Right ventricle myocardium inferior (tissue), 1 donor: ENCODE measurements at regions not wholly inside any gene's neighbourhood (a gene's known extent, or its start where the extent isn't known, plus 50 kb on each side); places are given as distances from the start of the nearest gene placed in this dataset.
A peak's percentile ranks its signal among the peaks of the same experiment; 100 is the strongest.
"Not testable (repeated sequence)": the region's sequence is repeated elsewhere in the genome, so short reads cannot be mapped to it uniquely, and the experiment has no call there.

Source experiments
- ATAC-seq: fragments of 200-7000 bp; cut with Tn5 transposase; one replicate; pipeline ENCODE4 v1.9.1; 2020; ENCODE audit warnings: mild to moderate bottlenecking, moderate library complexity
- DNase-seq: peaks from one replicate; pipeline ENCODE4 v3.0.0; 2021; ENCODE audit errors: missing footprints
- intact Hi-C: fragments of 100-400 bp; cut with DNase I; formaldehyde crosslinking; loops from one replicate; pipeline ENCODE4 v1.11.0; 2022
- donor health status: DM: no; HTN: yes; CAD: no; lungs with severe emphysema.

- DNase-seq (no peak), ATAC-seq (no peak)
- intact Hi-C loops = loop anchor here (5.0 kb wide), 1 partner anchor 71 kb away; the partner anchor contains the start of genes LARP7 and ZGRF1
These were observed 71.8 kb downstream of the LARP7 start for GRCh38 chr4:112708772-112709171.

GRCh38 chr4:112714922-112715901 is 78.3 kb downstream of the LARP7 start:
- DNase-seq = no peak
- ATAC-seq = peak; percentile 46
- intact Hi-C loops = no loop called here

- ATAC-seq (no peak), DNase-seq (no peak)
- intact Hi-C loops = no loop called here
These were observed 80.9 kb downstream of the LARP7 start for GRCh38 chr4:112717856-112718255.

DNA sequence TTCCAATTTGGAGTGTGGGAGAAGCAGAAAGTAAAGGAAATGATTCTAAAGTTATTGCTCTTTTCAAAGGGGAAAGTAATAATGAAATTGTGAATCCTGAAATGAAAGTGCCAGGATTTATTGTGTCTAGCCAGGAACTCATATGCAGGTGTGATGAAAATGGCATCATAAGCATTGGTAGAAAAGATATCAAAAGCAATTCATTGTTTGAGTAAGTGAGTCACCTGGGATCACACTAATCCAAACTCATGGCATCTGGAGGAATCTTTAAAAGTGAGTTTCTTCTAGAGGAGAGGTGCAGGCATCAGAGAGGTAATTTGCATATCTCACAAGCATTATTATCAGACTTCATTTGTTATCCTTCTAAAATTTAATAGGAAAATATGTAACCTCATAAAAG is 84.7 kb downstream of the LARP7 start:
- intact Hi-C loops = no loop called here
- DNase-seq = no peak
- no peak for ATAC-seq

DNA sequence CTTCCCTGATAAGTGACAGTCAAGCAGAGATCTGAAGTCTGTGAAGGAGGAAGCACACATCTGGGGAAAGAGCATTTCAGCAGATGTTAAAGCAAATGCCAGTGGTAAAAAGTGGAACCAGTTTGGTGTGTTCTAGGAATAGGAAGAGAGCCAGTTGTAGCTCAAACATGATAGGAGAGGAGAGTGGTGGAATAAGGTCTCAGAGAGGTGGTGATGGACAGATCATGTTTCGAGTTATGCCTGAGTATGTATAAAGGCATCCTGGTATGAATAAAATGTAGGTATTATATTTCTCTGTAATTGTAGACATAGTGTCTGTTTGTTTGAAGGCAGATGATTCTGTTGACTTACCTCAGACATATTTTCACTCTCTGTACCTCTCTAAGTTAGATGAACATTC is 89.1 kb downstream of the LARP7 start:
- ATAC-seq (no peak), DNase-seq (no peak)
- intact Hi-C loops = no loop called here

GRCh38 chr4:112727728-112728127 is 90.8 kb downstream of the LARP7 start:
- DNase-seq, intact Hi-C loops, ATAC-seq: not testable (repeated sequence)

DNA sequence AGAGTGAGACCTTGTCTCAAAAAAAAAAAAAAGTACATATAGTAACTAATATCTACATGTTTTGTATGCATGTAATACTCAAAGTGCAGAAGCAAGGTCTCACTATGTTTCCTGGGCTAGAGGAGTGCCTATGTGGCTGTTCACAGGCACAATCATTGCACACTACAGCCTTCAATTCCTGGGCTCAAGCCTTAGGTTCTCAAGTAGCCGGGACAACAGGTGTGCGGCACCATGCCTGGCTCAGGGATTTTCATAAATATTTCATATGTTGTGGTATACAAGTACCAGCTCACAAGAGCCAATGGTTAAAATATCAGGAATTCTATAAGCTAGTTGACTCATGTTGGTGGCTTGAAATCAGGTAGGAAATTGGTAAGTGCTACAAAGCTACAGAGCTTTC is 94.8 kb downstream of the LARP7 start:
- intact Hi-C loops = no loop called here
- no peak for DNase-seq
- ATAC-seq = no peak

- intact Hi-C loops = no loop called here
- no peak for ATAC-seq
- DNase-seq = no peak
These were observed 95.2 kb downstream of the LARP7 start for GRCh38 chr4:112732142-112732541.

- no peak for DNase-seq
- no peak for ATAC-seq
- intact Hi-C loops = no loop called here
These were observed 98.6 kb downstream of the LARP7 start for GRCh38 chr4:112735474-112735951.

DNA sequence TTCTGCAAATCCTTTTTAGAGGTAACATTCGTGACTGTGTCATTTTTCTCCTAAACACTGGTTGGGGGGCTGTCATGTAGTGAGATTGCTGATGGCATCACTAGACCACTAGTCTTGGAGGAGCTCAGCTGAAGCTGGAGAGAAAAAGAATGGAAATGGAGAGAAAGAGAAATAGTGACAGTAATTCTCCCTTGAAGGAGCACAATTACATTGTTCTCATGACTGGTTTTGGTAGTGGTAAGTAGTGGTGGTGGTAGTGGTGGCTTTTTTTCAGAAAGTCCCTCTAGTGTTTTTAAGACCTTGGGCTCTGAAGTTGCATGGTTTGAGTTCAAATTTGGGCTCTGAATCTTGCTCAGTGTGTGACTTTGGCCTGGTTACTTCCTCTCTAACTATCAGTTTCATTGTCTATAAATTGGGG is 99.8 kb downstream of the LARP7 start:
- DNase-seq = no peak
- ATAC-seq = no peak
- intact Hi-C loops = no loop called here

DNA sequence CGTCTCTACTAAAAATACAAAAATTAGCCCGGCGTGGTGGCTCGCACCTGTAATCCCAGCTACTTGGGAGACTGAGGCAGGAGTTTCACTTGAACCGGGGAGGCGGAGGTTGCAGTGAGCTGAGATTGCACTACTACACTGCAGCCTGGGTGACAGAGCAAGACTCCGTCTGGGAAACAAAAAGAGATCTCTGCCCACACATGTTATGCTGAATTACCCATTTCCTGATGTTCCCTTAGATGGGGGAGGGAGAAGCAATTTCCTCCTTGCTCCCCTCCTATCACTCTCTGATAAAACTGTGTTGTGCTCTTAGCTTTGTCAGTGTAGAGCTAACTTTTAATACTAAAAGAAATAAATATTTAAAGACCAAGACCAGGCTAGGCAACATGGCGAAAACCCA is 102.5 kb downstream of the LARP7 start:
- no peak for ATAC-seq
- intact Hi-C loops = no loop called here

GRCh38 chr4:112747036-112747435 is 110.1 kb downstream of the LARP7 start:
- no peak for DNase-seq
- ATAC-seq = no peak
- intact Hi-C loops = loop anchor here (5.0 kb wide), 1 partner anchor 75 kb away; no protein-coding TSS in a partner anchor

More for the DNA sequence above, 102.5 kb downstream of the LARP7 start:
- DNase-seq = no peak

DNA sequence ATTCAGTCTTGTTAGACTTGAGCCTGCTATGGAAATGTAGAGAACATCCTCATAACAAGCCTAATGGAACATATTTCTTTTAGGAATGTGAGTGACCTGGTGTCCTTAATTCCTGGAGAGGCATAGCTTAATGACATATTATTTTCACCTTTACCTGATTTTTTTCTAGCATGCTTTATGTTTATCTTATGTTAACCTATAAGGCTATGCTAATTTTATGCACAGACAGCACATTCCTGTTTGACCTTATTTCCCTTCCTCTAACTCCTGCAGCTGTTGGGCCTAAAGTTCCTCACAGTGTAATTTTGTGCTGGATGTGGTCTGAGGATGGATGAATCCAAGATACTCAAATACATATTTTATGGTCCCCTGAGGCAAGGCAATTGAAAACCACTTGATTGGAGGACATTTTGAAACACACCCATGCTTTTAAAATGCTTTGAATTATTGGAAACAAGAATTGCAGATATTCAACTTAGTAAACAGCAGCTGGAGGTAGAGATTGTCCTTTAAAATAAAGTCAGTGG is 111.5 kb downstream of the LARP7 start:
- DNase-seq (no peak), ATAC-seq (no peak)
- intact Hi-C loops = loop anchor here (5.0 kb wide), 1 partner anchor 76 kb away; no protein-coding TSS in a partner anchor

GRCh38 chr4:112750749-112751148 is 113.8 kb downstream of the LARP7 start:
- DNase-seq, ATAC-seq, intact Hi-C loops: not testable (repeated sequence)

DNA sequence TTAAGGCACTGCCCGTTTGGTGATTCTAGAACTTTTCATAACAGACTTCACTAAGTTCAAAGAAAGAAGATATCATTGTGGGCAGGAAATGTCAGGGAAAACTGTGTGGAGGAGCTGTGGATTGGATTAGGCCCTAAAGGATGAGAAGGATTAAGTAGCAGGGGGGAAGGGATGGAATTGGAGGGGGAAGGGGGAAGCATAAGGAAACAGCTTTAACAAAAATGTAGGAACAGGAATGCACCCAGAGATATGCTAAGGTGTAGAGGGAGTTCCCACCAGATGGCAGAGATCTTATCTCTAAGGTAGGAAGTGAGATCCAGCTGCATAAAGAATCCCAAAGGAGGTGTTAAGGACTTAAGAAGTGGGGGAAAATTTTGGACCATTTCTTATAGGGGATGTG is 114.5 kb downstream of the LARP7 start:
- ATAC-seq (no peak), DNase-seq (no peak)
- intact Hi-C loops = no loop called here

GRCh38 chr4:112752061-112752460 is 115.1 kb downstream of the LARP7 start:
- DNase-seq (no peak), ATAC-seq (no peak)
- intact Hi-C loops = no loop called here

- ATAC-seq (no peak), DNase-seq (no peak)
- intact Hi-C loops = no loop called here
These were observed 115.6 kb downstream of the LARP7 start for GRCh38 chr4:112752510-112752909.

DNA sequence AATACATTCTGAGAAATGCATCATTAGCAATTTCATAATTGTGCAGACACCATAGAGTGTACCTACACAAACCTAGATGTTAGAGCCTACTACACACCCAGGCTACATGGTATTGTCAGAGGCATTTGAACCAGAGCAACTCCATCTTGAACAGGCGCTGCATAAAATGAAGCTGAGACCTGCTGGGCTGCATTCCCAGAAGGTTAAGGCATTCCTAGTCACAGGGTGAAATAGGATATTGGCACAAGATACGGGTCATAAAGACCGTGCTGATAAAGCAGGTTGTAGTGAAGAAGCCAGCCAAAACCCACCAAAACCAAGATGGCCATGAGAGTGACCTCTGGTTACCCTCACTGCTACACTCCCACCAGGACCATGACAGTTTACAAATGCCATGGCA is 116.4 kb downstream of the LARP7 start:
- intact Hi-C loops = no loop called here
- no peak for ATAC-seq
- DNase-seq = no peak

DNA sequence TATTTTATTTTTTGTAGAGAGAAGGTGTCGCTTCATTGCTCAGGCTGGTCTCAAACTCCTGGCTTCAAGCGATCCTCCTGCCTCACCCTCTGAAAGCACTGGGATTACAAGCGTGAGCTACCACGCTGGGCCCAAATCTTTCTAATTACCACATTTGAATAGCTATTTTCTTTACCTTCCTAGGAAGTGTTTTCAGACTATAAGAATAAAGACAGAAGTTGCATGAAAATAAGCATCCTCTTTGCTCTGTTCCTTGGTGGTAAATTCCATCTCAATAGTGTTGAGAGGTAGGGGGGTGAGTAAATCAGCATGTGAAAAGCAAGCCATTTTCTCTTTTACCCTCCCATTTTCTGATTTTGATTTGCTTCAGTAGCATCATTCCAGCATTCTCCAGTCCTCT is 122.4 kb downstream of the LARP7 start:
- DNase-seq (no peak), ATAC-seq (no peak)
- intact Hi-C loops = no loop called here
